NK-92 treated with Interleukin-12 subunit alpha and Interleukin-12 subunit beta, amount 100 ng/mL, for 24 hours (cell line): ENCODE measurements at regions not wholly inside any gene's neighbourhood (a gene's known extent, or its start where the extent isn't known, plus 50 kb on each side); places are given as distances from the start of the nearest gene placed in this dataset.
"Not testable (repeated sequence)": the region's sequence is repeated elsewhere in the genome, so short reads cannot be mapped to it uniquely, and the experiment has no call there.

Experiments
- DNase-seq: peaks from one replicate; lab custom pipeline; 2025; lab: John Stamatoyannopoulos, UW

DNA sequence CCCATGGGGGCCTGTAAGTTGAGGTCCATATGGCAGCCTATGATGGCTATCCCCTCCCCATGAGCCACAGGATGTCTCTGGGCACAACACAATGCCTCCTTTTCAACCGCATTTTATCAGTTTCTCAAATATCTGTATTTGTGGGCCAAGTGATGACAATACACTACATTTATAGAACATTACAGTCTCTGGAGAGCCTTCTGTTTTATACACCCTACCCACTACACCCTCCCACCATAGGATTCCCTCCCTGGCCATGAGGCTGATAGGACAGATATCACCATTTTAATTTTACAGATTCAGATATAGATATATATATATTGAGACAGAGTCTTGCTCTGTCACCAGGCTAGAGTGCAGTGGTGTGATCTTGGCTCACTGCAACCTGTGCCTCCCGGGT, 236.8 kb downstream of the ENC1 start:
- DNase-seq: no peak

DNA sequence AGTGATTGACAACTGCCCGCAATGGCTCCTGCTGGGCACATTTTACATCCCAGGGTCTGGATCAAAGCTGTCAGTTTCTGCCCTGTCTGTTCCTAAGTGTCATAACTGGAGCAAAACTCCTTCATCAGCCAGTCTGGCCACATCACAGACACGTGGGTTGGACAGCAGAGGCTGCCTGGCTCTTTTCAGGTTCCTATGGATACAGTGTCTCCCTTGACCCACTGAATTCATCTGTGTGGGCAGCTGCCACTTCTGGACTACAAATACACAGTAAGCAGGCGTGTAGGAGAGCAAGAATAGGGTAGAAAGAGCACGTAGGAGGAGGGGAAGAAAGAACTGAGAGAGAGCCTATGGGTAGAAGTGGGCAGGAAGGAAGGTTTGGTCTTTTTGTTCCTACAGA, 238.0 kb downstream of the ENC1 start:
- DNase-seq: no peak

DNA sequence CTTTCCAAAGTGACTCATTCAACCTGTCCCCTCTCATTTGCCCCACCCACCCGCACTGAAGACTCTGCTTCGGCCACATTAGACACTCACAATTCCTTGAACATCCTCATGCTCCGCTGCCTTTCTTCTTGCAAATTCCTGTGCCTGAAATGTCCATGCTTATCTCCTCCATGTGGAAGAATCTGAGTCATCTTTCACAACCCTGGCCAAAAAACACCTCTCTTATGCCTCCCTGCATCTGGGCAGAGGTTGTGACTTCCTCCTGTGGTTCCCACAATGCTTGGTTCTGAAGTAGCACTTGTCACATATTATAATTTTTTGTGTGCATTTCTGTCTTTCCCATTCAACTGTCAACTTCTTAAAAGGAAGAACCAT, 238.6 kb downstream of the ENC1 start:
- no peak for DNase-seq

GRCh38 chr5:74401281-74401945, 239.1 kb downstream of the ENC1 start:
- no peak for DNase-seq

DNA sequence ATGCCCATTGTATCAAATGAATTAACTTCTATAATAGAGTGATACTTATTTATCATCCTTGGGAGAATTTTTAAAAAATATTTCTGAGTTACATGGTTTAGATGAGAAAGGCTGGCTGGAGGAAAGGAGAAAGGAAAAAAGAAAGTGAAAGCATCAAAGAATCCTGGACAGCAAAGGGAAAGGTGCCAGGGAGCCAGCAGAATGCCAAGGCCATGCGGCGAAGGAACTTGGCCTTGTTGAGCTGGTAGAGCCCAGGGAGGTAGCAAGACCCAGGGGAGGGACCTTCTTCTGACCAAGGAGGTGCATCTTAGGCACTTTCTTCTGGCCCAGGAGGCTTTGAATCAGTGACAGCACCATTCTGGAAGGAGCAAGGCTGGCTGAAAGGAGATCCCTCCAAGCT, 240.5 kb downstream of the ENC1 start:
- no peak for DNase-seq

GRCh38 chr5:74396913-74397622, 243.5 kb downstream of the ENC1 start:
- DNase-seq: no peak

- DNase-seq: no peak
Measured at GRCh38 chr5:74394916-74395880, 245.3 kb downstream of the ENC1 start.

GRCh38 chr5:74394528-74394915, 246.0 kb downstream of the ENC1 start:
- no peak for DNase-seq

GRCh38 chr5:74393943-74394342, 246.6 kb downstream of the ENC1 start:
- DNase-seq: no peak

- no peak for DNase-seq
Measured at GRCh38 chr5:74392711-74393351, 247.7 kb downstream of the ENC1 start.

DNA sequence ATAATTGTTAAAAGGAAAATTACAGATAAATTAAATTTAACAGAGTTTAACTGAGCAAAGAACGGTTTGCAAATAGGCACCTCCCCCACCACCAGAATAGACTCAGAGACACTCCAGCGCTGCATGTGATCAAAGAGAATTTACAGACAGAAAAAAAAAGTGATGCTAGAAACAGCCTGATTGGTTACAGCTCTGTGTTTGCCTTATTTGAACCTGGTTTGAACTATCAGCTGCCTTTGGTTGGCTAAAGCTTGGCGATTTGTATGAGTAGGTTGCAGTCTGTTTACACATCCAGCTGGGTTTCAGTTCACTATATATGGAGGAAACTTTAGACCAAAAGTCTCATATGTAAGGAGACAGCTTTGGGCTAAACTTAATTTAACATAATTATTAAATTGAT, 249.1 kb downstream of the ENC1 start:
- no peak for DNase-seq

DNA sequence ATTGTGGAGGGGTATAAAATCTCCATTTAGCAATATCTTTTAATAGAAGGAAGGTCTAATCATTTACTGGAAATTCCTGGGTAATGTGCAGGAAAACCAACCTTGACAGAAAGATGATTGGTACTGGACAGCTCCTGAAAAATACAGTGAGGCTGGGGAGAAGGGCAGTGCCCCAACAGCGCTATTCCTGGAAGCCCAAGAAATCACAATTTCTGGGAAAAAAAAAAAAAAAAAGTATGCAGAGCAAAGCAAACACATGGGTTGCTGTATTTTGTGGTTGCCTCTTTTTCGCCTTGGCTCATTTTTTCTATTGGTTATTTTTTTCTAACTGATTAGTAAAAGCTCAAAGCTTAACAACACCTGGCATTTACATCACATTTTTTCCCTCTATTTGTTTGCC, 249.7 kb downstream of the ENC1 start:
- no peak for DNase-seq

DNA sequence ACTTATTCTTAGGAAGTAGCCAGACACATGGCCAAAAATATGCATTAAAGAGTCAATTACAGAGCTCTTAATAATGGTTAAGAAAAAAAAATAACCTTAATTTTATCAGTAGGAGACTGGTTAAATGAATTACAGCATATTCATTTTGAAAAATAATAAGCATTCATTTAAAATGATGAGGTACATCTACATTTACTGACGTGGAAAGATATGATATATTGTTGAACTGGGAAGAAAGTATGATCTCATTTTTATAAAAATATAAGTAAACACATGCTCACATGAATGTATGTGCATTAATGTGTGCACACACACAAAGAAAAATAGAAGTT, 250.3 kb downstream of the ENC1 start:
- DNase-seq: no peak

DNA sequence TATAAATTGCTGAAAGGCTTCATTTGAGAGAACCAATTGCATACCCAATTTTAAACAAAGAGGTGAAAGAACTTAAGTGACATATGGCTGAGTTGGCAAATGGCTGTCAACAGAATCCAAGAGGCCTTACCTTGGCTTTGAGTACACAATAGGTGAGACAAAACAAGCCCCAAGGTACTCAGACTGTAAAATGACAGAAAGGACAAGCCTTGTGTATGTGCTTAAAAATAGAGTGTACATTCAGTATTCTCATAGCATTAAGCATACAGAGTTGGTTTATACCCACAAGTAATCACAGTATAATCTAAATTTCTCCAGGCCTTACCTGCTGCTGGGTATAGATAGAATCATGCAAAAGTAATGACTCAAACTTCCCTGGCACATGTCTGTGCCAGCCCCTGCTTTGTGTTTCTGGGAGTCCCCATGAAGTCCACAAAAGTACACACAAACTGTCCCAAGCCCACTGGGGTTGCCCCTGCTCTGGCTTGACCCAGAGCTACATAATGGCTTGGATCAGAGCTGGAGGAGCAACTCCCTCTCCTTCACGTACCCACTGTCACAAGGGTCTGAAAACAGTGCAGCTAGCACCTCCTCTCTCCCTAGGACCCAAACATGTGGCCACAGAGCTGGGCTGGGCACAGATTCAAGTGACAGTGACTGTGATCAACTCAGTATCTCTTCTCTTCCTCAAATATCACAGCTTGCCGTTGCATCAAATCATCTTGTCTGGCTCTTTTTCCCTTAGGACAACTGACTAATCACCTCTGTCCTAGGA, 250.8 kb downstream of the ENC1 start:
- no peak for DNase-seq

DNA sequence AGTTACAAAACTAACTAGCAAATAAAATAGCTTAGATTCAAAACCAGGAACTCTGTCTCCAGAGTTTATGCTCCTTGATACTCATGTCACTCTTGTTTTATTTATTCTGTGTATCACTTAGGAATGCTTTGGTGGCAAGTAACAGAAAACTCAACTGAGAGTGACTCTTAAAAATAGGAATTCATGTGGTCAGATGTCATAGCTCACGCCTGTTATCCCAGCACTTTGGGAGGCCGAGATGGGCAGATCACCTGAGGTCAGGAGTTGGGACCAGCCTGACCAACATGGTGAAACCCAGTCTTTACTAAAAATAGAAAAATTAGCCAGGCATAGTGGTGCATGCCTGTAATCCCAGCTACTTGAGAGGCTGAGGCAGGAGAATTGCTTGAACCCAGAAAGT, 252.1 kb downstream of the ENC1 start:
- DNase-seq: not testable (repeated sequence)

DNA sequence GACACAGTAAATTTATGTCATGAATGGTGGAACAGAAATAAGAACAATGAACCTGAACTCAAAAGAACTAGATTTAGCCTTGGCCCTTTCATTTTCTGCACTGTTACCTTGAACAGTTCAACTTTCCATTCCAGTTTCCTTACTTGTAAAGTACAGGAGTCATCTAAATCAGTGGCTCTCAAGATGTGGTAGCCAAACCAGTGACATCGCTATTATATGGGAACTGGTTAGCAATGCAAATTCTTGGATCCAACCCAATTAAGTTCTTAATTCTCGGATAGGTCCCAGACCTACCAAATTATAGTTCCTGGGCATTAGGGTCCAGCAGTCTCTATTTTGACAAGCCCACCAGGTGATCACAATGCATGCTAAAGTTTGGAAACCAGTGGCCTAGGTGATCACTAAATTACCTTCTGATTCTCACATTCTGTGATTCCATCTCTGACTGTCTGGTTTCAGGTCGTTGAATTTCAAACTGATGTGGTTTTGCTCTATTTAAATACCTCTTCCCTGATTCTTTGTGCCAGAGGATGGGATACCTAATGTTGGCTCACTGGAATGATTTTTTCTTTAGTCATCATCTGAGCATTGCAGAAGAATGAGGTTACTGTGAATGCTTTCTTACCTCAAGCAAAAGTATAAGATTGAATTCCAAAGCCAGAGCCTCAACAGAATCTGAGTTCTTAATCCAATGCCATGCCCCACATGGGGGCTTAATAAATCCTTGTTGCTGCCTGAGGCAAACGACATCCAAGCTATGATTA, 253.8 kb downstream of the ENC1 start:
- no peak for DNase-seq

DNA sequence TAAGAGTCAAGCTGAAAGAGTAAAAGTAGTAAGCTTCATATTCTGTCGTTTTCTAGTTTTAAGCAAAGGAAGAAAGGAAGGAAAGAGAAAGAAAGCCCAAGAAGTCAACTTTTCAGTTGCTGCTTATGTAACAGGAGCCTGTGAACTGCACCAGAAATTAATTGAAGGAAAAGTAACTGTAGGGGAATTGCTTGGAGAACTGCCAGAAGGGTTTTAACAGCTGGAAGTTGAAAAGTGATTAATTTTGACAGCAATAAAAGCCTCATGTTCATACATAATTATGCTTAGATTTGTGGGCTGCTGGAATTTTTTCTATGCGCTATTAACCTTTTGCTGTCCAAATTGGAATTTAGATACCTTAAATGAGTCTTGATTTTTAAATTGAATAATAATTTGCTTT, 255.7 kb downstream of the ENC1 start:
- no peak for DNase-seq

DNA sequence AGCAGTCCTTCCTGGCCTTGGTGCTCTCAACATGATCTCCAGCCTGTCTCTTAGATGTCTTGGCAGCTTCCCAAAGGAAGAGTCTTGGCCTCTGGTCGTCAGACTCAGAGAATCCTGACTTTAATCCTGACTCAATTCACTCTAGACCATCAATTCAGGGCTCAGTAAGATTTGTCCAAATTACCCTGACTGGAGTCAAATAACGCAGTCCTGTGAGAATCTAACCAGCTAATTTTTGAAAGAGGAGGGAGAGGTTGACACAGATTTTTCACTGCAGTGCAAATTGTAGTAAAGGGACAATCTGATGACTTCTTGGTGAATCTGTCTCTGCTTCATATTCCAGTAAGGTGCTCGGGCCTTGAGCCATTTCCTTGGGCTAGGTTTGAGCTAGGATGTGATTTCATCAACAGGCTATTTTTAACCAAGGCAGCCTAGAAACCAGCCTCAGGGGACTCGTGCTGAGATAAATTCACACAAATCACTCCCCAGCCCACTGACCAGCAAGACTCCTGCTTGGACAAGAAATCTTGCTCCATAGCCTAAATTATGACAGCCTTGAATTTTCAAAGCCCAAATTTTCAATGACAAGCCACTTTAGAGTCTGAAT, 257.4 kb downstream of the ENC1 start:
- DNase-seq: no peak

DNA sequence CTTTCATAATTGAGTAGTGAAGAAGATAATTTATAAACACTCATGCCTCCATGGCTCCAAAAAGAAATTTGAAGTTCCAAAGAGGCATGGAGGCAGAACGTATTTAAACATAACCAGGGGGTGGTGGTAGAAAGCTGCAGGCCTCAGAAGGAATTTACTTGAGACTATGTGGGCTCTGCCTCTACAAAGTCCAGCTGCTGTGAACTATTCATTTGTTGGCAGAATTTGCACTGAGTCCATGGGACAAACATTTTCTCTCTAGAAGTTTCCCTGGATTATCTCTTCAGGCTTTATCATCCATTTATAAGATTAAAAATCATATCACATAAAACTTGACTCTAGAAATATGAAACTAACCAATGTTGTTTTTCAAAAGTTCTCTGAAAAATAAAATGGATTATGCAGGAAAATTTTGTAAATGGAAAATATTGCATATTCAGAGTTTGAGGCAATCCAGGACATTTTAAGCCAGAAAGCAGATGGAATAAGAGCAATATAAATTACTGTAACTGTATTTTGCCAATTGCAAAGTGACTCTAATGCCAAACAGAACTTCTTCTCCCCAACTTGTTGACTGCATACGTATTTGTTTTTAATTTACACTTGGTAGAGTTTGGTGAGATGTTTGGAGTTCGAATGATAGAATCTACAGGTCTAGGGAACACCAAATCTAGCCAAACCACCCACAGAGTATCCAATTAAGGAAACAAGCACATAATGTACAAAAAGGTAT, 258.2 kb downstream of the ENC1 start:
- DNase-seq: no peak

DNA sequence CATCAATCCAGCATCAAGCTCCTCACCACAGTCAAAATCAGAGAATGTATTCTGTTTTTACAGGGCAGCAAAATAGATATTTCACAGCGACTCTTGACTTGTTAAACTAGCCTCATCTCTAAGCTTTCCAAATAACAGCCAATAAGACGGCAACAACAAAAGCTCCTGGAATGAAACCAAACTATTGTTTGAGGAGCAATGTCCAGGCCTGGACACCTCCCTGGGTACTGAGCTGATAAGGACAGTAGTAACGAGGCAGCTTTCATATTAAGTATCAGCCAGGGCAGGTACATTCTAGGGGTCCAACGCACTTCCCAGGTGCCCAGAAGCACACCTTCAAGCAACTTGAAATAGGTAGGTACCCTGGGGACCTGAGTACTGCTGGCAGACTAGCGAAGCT, 260.3 kb downstream of the ENC1 start:
- DNase-seq: no peak
